RWPE1 (cell line): ENCODE measurements at regions not wholly inside any gene's neighbourhood (a gene's known extent, or its start where the extent isn't known, plus 50 kb on each side); places are given as distances from the start of the nearest gene placed in this dataset.
"Not testable (repeated sequence)": the region's sequence is repeated elsewhere in the genome, so short reads cannot be mapped to it uniquely, and the experiment has no call there.

Source experiments
- CTCF ChIA-PET: fragments of 350-600 bp; sonication (Branson Sonifier 250); formaldehyde crosslinking; extraction: SDS; loops from one replicate; lab custom pipeline; 2021; lab: Yijun Ruan, JAX
- POLR2A ChIA-PET: fragments of 400-600 bp; formaldehyde crosslinking; extraction: SDS; loops from one replicate; lab custom pipeline; 2020; ENCODE audit warnings: antibody characterized with exemption; ENCODE audit not compliant: low non-redundant PET; lab: Yijun Ruan, JAX
- DNase-seq: peaks from one replicate; pipeline ENCODE4 v3.0.0; 2012; ENCODE audit warnings: low spot score
- H3K27ac ChIP-seq: fragments of 450-650 bp; 2 replicates; pipeline ENCODE4 v1.5.1; 2017
- TF ChIP-seq, protein P1 (sequence below): fragments of 450-650 bp; conservative IDR thresholded peaks from 2 replicates; pipeline ENCODE4 v1.5.1; 2017; ENCODE audit warnings: low read depth, mild to moderate bottlenecking

DNA sequence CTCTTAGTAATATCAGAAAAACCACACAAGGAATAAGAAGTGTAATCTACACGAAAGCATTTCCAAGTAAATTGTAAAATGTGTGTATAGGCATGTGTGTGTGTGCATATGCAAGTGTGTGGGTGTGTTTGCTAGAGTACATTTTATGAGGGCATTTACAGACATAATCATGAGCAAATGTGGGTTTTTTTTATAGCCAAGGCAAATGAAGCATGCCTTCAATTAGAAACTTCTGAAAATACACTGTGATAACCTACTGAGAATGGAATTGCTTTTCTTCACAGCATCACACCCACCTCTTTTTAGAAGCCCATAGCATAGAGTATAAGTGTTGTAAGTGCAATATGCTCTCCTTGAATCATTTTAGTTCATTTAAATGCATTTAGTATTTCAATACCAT lies 1721.1 kb downstream of the GRIK2 start:
- POLR2A ChIA-PET = no interaction called here
- CTCF ChIA-PET = no interaction called here
- no peak overlapping the region for H3K27ac ChIP-seq
- TF ChIP-seq, protein P1, sequence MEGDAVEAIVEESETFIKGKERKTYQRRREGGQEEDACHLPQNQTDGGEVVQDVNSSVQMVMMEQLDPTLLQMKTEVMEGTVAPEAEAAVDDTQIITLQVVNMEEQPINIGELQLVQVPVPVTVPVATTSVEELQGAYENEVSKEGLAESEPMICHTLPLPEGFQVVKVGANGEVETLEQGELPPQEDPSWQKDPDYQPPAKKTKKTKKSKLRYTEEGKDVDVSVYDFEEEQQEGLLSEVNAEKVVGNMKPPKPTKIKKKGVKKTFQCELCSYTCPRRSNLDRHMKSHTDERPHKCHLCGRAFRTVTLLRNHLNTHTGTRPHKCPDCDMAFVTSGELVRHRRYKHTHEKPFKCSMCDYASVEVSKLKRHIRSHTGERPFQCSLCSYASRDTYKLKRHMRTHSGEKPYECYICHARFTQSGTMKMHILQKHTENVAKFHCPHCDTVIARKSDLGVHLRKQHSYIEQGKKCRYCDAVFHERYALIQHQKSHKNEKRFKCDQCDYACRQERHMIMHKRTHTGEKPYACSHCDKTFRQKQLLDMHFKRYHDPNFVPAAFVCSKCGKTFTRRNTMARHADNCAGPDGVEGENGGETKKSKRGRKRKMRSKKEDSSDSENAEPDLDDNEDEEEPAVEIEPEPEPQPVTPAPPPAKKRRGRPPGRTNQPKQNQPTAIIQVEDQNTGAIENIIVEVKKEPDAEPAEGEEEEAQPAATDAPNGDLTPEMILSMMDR = no peak
- no peak for DNase-seq

DNA sequence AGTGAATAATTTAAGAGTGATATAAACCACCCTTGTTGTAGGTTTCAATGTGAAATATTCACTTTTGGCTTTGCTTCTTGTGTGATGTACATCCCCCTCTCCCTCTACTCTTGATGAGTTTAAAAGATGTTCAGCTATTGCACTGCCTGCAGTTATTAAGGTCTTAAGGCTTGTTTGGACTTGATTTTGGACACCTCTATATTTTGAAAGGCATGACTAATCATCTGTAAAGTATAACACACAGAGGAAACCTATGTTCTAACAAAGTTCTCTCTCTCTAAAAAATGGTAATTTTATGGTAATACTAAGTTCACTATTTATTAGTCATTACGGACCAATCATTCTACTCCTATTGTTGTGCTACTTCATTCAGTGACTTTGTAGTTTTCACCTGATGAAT lies 1719.9 kb downstream of the GRIK2 start:
- peak; percentile 1 for DNase-seq
- ChIA-PET CTCF (no interaction called here), POLR2A (no interaction called here)
- TF ChIP-seq, protein P1 = no peak
- H3K27ac ChIP-seq = no peak overlapping the region

DNA sequence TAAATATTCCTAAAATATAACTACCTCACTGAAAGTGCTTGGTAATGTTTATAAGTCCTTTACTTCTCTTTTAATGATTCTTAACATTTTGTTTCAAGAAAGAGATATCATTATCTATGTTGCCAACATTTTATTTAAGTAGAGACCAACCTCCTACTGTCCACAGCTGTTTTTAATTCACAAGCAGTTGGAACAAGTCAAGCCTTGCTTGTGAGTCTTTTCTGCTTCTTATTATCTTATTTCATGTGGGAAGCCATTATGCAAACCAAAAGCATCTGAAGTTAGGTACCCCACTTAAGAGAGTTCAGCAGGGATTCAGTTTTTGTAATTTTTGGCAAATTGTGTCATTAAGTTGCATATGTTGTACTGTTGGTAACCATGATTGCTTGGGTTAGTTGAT lies 1714.5 kb downstream of the GRIK2 start:
- TF ChIP-seq, protein P1 = no peak
- no peak for DNase-seq
- H3K27ac ChIP-seq = no peak overlapping the region
- ChIA-PET CTCF (no interaction called here), POLR2A (no interaction called here)

DNA sequence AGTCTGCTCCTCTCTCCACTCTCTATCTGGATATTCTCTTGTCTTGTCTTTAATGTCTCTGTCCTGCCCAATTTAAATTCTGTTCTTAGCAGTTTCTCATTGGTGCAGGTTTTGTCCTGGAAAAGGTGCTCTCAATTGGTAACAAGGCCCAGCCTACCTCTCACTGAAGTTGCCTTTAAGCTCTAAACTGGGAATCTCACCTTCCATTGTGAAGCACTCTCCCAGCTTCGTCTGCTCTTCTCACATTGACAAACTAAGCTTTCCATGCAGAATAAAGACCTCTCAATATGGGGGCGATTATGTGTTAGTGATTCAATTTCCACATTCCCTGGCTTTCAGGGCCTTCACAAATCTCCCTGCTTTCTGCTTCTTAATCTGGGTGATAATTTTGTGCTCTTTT lies 1712.2 kb downstream of the GRIK2 start:
- no peak overlapping the region for H3K27ac ChIP-seq
- TF ChIP-seq, protein P1 = no peak
- ChIA-PET POLR2A (no interaction called here), CTCF (no interaction called here)
- DNase-seq = no peak

DNA sequence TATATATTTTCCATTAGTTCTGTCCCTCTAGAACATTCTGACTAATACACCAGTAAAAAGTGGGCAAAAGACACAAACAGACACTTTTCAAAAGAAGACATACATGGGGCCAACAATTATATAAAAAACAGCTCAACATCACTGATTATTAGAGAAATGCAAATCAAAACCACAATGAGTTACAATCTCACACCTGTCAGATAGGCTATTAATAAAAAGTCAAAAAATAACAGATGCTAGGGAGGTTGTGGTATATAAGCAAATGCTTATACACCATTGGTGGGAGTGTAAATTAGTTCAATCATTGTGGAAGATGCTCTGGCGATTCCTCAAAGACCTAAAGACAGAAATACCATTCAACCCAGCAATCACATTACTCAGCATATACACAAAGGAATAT lies 1707.8 kb downstream of the GRIK2 start:
- ChIA-PET CTCF (no interaction called here), POLR2A (no interaction called here)
- DNase-seq = no peak
- TF ChIP-seq, protein P1 = no peak
- no peak overlapping the region for H3K27ac ChIP-seq

DNA sequence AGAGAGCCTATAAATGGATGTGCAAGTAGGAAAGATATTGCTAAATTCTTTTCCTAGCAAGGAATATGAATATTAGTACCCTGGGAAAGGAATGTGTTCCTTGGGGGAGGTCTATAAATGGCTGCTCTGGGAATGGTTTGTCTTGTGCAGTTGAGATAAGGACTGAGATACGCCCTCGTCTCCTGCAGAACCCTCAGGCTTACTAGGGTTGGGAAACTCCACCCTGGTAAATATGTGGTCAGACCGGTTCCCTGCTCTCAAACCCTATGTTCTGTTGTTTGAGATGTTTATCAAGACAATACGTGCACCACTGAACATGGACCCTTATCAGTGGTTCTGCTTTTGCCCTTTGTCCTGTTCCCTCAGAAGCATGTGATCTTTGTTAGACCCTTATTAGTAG lies 1698.9 kb downstream of the GRIK2 start:
- CTCF ChIA-PET, POLR2A ChIA-PET, DNase-seq, H3K27ac ChIP-seq: not testable (repeated sequence)

DNA sequence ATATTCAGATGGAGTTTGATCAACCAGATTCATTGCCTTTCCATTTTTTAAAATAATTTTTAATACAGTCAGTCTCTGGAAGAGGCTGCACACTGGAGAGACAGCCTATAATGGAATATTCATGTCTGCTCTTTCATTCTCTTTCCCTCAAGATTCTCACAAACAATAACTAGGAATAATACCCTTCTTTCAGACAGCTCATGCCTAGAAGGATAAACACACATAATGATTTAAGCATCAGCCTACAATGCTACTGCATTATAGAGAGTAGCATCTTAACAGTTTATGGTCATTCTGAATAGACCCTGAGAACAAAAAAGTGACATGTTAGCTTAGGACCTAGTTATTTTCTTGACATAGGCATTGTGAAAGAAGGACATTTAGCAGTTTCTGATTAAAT lies 1692.3 kb downstream of the GRIK2 start:
- TF ChIP-seq, protein P1 = no peak
- no peak for DNase-seq
- POLR2A ChIA-PET = no interaction called here
- H3K27ac ChIP-seq = no peak overlapping the region
- CTCF ChIA-PET = no interaction called here
